Upper lobe of right lung (tissue), 1 donor: ENCODE measurements at regions not wholly inside any gene's neighbourhood (a gene's known extent, or its start where the extent isn't known, plus 50 kb on each side); places are given as distances from the start of the nearest gene placed in this dataset.

Experiments
- ATAC-seq: fragments of 200-7000 bp; cut with Tn5 transposase; one replicate; pipeline ENCODE4 v1.9.1; 2020; ENCODE audit warnings: mild to moderate bottlenecking, moderate library complexity
- DNase-seq: peaks from one replicate; pipeline ENCODE4 v3.0.0-alpha.2; 2020
- H3K27ac ChIP-seq: fragments of 200-600 bp; one replicate; pipeline ENCODE4 v1.8.0; 2022
- H3K27me3 ChIP-seq: fragments of 200-600 bp; one replicate; pipeline ENCODE4 v1.8.0; 2022; ENCODE audit warnings: mild to moderate bottlenecking
- H3K36me3 ChIP-seq: fragments of 200-600 bp; one replicate; pipeline ENCODE4 v1.8.0; 2022
- H3K4me1 ChIP-seq: fragments of 200-600 bp; one replicate; pipeline ENCODE4 v1.8.0; 2022
- H3K4me3 ChIP-seq: fragments of 200-600 bp; one replicate; pipeline ENCODE4 v1.8.0; 2022; ENCODE audit warnings: mild to moderate bottlenecking
- H3K9me3 ChIP-seq: fragments of 200-600 bp; one replicate; pipeline ENCODE4 v1.8.0; 2022
- intact Hi-C: fragments of 100-400 bp; cut with DNase I; formaldehyde crosslinking; loops from one replicate; pipeline ENCODE4 v1.11.0; 2022
- TF ChIP-seq, protein P1 (sequence below): fragments of 200-600 bp; IDR thresholded peaks from one replicate; pipeline ENCODE4 v1.8.0; 2022; ENCODE audit warnings: antibody characterized with exemption
- donor health status: DM: no; HTN: yes; CAD: no; lungs with severe emphysema.

- no peaks in the 10 kb centered on the region for H3K36me3 ChIP-seq
- TF ChIP-seq, protein P1, sequence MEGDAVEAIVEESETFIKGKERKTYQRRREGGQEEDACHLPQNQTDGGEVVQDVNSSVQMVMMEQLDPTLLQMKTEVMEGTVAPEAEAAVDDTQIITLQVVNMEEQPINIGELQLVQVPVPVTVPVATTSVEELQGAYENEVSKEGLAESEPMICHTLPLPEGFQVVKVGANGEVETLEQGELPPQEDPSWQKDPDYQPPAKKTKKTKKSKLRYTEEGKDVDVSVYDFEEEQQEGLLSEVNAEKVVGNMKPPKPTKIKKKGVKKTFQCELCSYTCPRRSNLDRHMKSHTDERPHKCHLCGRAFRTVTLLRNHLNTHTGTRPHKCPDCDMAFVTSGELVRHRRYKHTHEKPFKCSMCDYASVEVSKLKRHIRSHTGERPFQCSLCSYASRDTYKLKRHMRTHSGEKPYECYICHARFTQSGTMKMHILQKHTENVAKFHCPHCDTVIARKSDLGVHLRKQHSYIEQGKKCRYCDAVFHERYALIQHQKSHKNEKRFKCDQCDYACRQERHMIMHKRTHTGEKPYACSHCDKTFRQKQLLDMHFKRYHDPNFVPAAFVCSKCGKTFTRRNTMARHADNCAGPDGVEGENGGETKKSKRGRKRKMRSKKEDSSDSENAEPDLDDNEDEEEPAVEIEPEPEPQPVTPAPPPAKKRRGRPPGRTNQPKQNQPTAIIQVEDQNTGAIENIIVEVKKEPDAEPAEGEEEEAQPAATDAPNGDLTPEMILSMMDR: no peak
- DNase-seq (no peak), ATAC-seq (no peak)
- H3K4me1 ChIP-seq: no peaks in the 10 kb centered on the region
- no peak overlapping the region for H3K27ac ChIP-seq
- intact Hi-C loops: no loop called here
- no peaks in the 10 kb centered on the region for H3K9me3 ChIP-seq
- no peaks in the 10 kb centered on the region for H3K27me3 ChIP-seq
- H3K4me3 ChIP-seq: no peak overlapping the region
These were observed 608.4 kb downstream of the PRELID2 start for GRCh38 chr5:145226726-145227125.

- TF ChIP-seq, protein P1: no peak
- no peak for DNase-seq
- Histone ChIP-seq H3K4me3 (no peak overlapping the region), H3K9me3 (no peaks in the 10 kb centered on the region), H3K27me3 (no peaks in the 10 kb centered on the region), H3K4me1 (no peaks in the 10 kb centered on the region), H3K36me3 (no peaks in the 10 kb centered on the region), H3K27ac (no peak overlapping the region)
- intact Hi-C loops: no loop called here
- ATAC-seq: no peak
These were observed 609.6 kb downstream of the PRELID2 start for GRCh38 chr5:145225529-145225928.

- TF ChIP-seq, protein P1: no peak
- DNase-seq (no peak), ATAC-seq (no peak)
- Histone ChIP-seq H3K36me3 (no peaks in the 10 kb centered on the region), H3K9me3 (no peaks in the 10 kb centered on the region), H3K4me1 (no peaks in the 10 kb centered on the region), H3K27ac (no peak overlapping the region), H3K4me3 (no peak overlapping the region), H3K27me3 (no peaks in the 10 kb centered on the region)
- intact Hi-C loops: no loop called here
These were observed 611.6 kb downstream of the PRELID2 start for GRCh38 chr5:145223582-145223981.

- no peak overlapping the region for H3K4me3 ChIP-seq
- DNase-seq (no peak), ATAC-seq (no peak)
- H3K36me3 ChIP-seq: no peaks in the 10 kb centered on the region
- TF ChIP-seq, protein P1: no peak
- no peaks in the 10 kb centered on the region for H3K4me1 ChIP-seq
- no peaks in the 10 kb centered on the region for H3K27me3 ChIP-seq
- H3K9me3 ChIP-seq: no peaks in the 10 kb centered on the region
- no peak overlapping the region for H3K27ac ChIP-seq
- intact Hi-C loops: no loop called here
These were observed 612.5 kb downstream of the PRELID2 start for GRCh38 chr5:145222622-145223021.

- DNase-seq: no peak
- H3K27me3 ChIP-seq: no peaks in the 10 kb centered on the region
- H3K36me3 ChIP-seq: no peaks in the 10 kb centered on the region
- no peaks in the 10 kb centered on the region for H3K4me1 ChIP-seq
- H3K27ac ChIP-seq: no peak overlapping the region
- H3K9me3 ChIP-seq: no peaks in the 10 kb centered on the region
- TF ChIP-seq, protein P1: no peak
- intact Hi-C loops: no loop called here
- no peak overlapping the region for H3K4me3 ChIP-seq
- ATAC-seq: no peak
These were observed 613.7 kb downstream of the PRELID2 start for GRCh38 chr5:145221416-145221815.

- Histone ChIP-seq H3K4me3 (no peak overlapping the region), H3K27me3 (no peaks in the 10 kb centered on the region), H3K4me1 (no peaks in the 10 kb centered on the region), H3K27ac (no peak overlapping the region), H3K36me3 (no peaks in the 10 kb centered on the region), H3K9me3 (no peaks in the 10 kb centered on the region)
- no peak for DNase-seq
- intact Hi-C loops: no loop called here
- ATAC-seq: no peak
- TF ChIP-seq, protein P1: no peak
These were observed 614.7 kb downstream of the PRELID2 start for GRCh38 chr5:145220481-145220880.
